MCF 10A (cell line): ENCODE measurements at regions not wholly inside any gene's neighbourhood (a gene's known extent, or its start where the extent isn't known, plus 50 kb on each side); places are given as distances from the start of the nearest gene placed in this dataset.

Experiments used
- BruUV-seq: library from RNA; stranded (reverse); fragments of 400-500 nt; replicated peaks from 2 replicates; lab custom pipeline; 2021; lab: Mats Ljungman, UMichigan
- CTCF ChIA-PET: fragments of 300-600 bp; sonication (Branson Sonifier 250); formaldehyde crosslinking; extraction: SDS; loops from one replicate; lab custom pipeline; 2021; ENCODE audit warnings: antibody characterized with exemption, inconsistent platforms; lab: Yijun Ruan, JAX
- POLR2A ChIA-PET: fragments of 300-600, 350-650 bp; sonication (Branson Sonifier 250); formaldehyde crosslinking; extraction: SDS; loops from one replicate; lab custom pipeline; 2020; ENCODE audit warnings: antibody characterized with exemption, inconsistent platforms; lab: Yijun Ruan, JAX
- DNase-seq: peaks from one replicate; pipeline ENCODE4 v3.0.0-alpha.2; 2018; ENCODE audit not compliant: unreplicated experiment
- H3K27ac Mint-ChIP-seq: one replicate; pipeline ENCODE4 v1.8.0; 2022; ENCODE audit warnings: mild to moderate bottlenecking, low read depth, mixed read lengths; ENCODE audit not compliant: unreplicated experiment
- H3K27me3 Mint-ChIP-seq: one replicate; pipeline ENCODE4 v1.8.0; 2022; ENCODE audit warnings: mixed read lengths; ENCODE audit not compliant: insufficient read depth, unreplicated experiment
- H3K36me3 Mint-ChIP-seq: one replicate; pipeline ENCODE4 v1.8.0; 2022; ENCODE audit warnings: mild to moderate bottlenecking, moderate library complexity, mixed read lengths; ENCODE audit not compliant: insufficient read depth, unreplicated experiment
- H3K4me1 Mint-ChIP-seq: one replicate; pipeline ENCODE4 v1.8.0; 2022; ENCODE audit warnings: mixed read lengths; ENCODE audit not compliant: insufficient read depth, unreplicated experiment
- H3K4me3 Mint-ChIP-seq: one replicate; pipeline ENCODE4 v1.8.0; 2022; ENCODE audit warnings: mild to moderate bottlenecking, moderate library complexity, mixed read lengths; ENCODE audit not compliant: unreplicated experiment
- H3K9me3 Mint-ChIP-seq: one replicate; pipeline ENCODE4 v1.8.0; 2022; ENCODE audit warnings: mixed read lengths; ENCODE audit not compliant: unreplicated experiment
- CTCF ChIP-seq: fragments of 200-600 bp; IDR thresholded peaks from one replicate; pipeline ENCODE4 v1.8.0; 2022; ENCODE audit warnings: antibody characterized with exemption, mild to moderate bottlenecking; ENCODE audit not compliant: unreplicated experiment
- intact Hi-C: fragments of 100-400 bp; cut with micrococcal nuclease; formaldehyde crosslinking; loops from 2 replicates; pipeline ENCODE4 v1.14.1; 2022

- Mint-ChIP-seq H3K9me3 (no peaks in the 10 kb centered on the region), H3K4me1 (no peaks in the 10 kb centered on the region), H3K36me3 (no peaks in the 10 kb centered on the region), H3K27ac (no peak overlapping the region), H3K27me3 (no peaks in the 10 kb centered on the region), H3K4me3 (no peak overlapping the region)
- intact Hi-C loops: loop anchor here (1.0 to 5.0 kb wide), 3 partner anchors 101 to 615 kb away; no protein-coding TSS in a partner anchor
- ChIA-PET POLR2A (no interaction called here), CTCF (interaction anchor here (0.6 to 3.6 kb wide), 23 partner anchors 9 to 744 kb away, joined by 3 to 47 read pairs (median 3); no protein-coding TSS in a partner anchor)
- BruUV-seq: no TSS peak
- TF ChIP-seq CTCF: peak; percentile 75
- DNase-seq: peak; percentile 76
These were observed 273.9 kb upstream of the MIS18BP1 start for GRCh38 chr14:45526715-45527549.

GRCh38 chr14:45519766-45520165 is 266.8 kb upstream of the MIS18BP1 start:
- POLR2A ChIA-PET: no interaction called here
- Mint-ChIP-seq H3K27ac (no peak overlapping the region), H3K36me3 (no peaks in the 10 kb centered on the region), H3K4me3 (no peak overlapping the region), H3K9me3 (no peaks in the 10 kb centered on the region), H3K27me3 (no peaks in the 10 kb centered on the region), H3K4me1 (no peaks in the 10 kb centered on the region)
- intact Hi-C loops: no loop called here
- no TSS peak for BruUV-seq
- no peak for TF ChIP-seq CTCF
- no peak for DNase-seq
- CTCF ChIA-PET: interaction anchor here (0.5 kb wide), 1 partner anchor 8 kb away, joined by 3 read pairs; no protein-coding TSS in a partner anchor

GRCh38 chr14:45492876-45493275 is 239.9 kb upstream of the MIS18BP1 start:
- CTCF ChIA-PET: no interaction called here
- peak; percentile 25 for DNase-seq
- BruUV-seq: no TSS peak
- Mint-ChIP-seq H3K9me3 (no peaks in the 10 kb centered on the region), H3K36me3 (no peaks in the 10 kb centered on the region), H3K27me3 (no peaks in the 10 kb centered on the region), H3K27ac (no peak overlapping the region), H3K4me1 (peaks cover 9% of the 10 kb centered on the region), H3K4me3 (no peak overlapping the region)
- TF ChIP-seq CTCF: no peak
- POLR2A ChIA-PET: no interaction called here
- intact Hi-C loops: no loop called here

- intact Hi-C loops: no loop called here
- POLR2A ChIA-PET: no interaction called here
- Mint-ChIP-seq H3K4me3 (no peak overlapping the region), H3K27ac (no peak overlapping the region), H3K27me3 (no peaks in the 10 kb centered on the region), H3K9me3 (no peaks in the 10 kb centered on the region), H3K4me1 (peaks cover 9% of the 10 kb centered on the region), H3K36me3 (no peaks in the 10 kb centered on the region)
- TF ChIP-seq CTCF: no peak
- CTCF ChIA-PET: interaction anchor here (0.6 to 1.1 kb wide), 3 partner anchors 9 to 1073 kb away, joined by 3 read pairs; no protein-coding TSS in a partner anchor
- DNase-seq: no peak
- no TSS peak for BruUV-seq
These were observed 238.9 kb upstream of the MIS18BP1 start for GRCh38 chr14:45491914-45492313.
